ENCODE measurements at regions not wholly inside any gene's neighbourhood (a gene's known extent, or its start where the extent isn't known, plus 50 kb on each side); places are given as distances from the start of the nearest gene placed in this dataset.

GRCh38 chr2:11048335-11049008 is 106.8 kb upstream of the SLC66A3 start:
- TF ChIP-seq YY1 (IDR thresholded peaks at IDR 0.05; ENCODE audit: insufficient read depth, insufficient read length), result no peak
- no peak for TF ChIP-seq SUZ12 (IDR thresholded peaks at IDR 0.05; ENCODE audit: extremely low read depth, insufficient read depth, insufficient read length)

All from NT2/D1 (cell line).